SU-DHL-6 (cell line): ENCODE measurements at regions not wholly inside any gene's neighbourhood (a gene's known extent, or its start where the extent isn't known, plus 50 kb on each side); places are given as distances from the start of the nearest gene placed in this dataset.

Experiments
- H2AFZ ChIP-seq: fragments of 200-600 bp; sonication (generic); 2 replicates; pipeline ENCODE4 v1.6.1; 2014; ENCODE audit warnings: low read depth, mild to moderate bottlenecking, moderate library complexity, mixed read lengths, antibody characterized with exemption, low read length; ENCODE audit not compliant: severe bottlenecking
- H3F3A ChIP-seq: fragments of 200-600 bp; shearing (Covaris generic); 2 replicates; pipeline ENCODE4 v1.6.0; 2016; ENCODE audit warnings: antibody characterized with exemption, mild to moderate bottlenecking; ENCODE audit not compliant: insufficient read depth
- H3K27ac ChIP-seq: fragments of 200-600 bp; sonication (generic); 2 replicates; pipeline ENCODE4 v1.5.1; 2016; ENCODE audit warnings: low read depth, mild to moderate bottlenecking, low read length, moderate library complexity, mixed read lengths
- H3K27me3 ChIP-seq: fragments of 200-600 bp; sonication (generic), shearing (Covaris generic); 2 replicates; pipeline ENCODE4 v1.6.0; 2014; ENCODE audit warnings: mild to moderate bottlenecking, low read length
- H3K36me3 ChIP-seq: fragments of 200-600 bp; sonication (generic); 2 replicates; pipeline ENCODE4 v1.6.1; 2014; ENCODE audit warnings: mild to moderate bottlenecking, low read length, mixed read lengths
- H3K4me2 ChIP-seq: fragments of 300-600, 200-600 bp; shearing (Covaris generic), sonication (generic); 2 replicates; pipeline ENCODE4 v1.6.0; 2014; ENCODE audit warnings: low read length, low read depth, mild to moderate bottlenecking; ENCODE audit not compliant: poor library complexity, severe bottlenecking
- H3K4me3 ChIP-seq: fragments of 200-600 bp; sonication (generic); 2 replicates; pipeline ENCODE4 v1.5.1; 2014; ENCODE audit warnings: antibody characterized with exemption, low read length, mild to moderate bottlenecking, mixed read lengths; ENCODE audit not compliant: insufficient read depth, poor library complexity, severe bottlenecking
- H3K79me2 ChIP-seq: fragments of 200-600 bp; sonication (generic); 2 replicates; pipeline ENCODE4 v1.6.1; 2014; ENCODE audit warnings: mild to moderate bottlenecking, low read length, moderate library complexity; ENCODE audit not compliant: insufficient read depth
- H3K9ac ChIP-seq: fragments of 200-600 bp; sonication (generic); 2 replicates; pipeline ENCODE4 v1.7.0; 2014; ENCODE audit warnings: mild to moderate bottlenecking, low read length
- H3K9me2 ChIP-seq: fragments of 200-600 bp; sonication (generic); replicated peaks from 2 replicates; pipeline ENCODE4 v1.6.1; 2014; ENCODE audit warnings: low read length; ENCODE audit not compliant: insufficient read depth
- H3K9me3 ChIP-seq: fragments of 200-600 bp; sonication (generic); 2 replicates; pipeline ENCODE4 v1.6.1; 2014; ENCODE audit warnings: low read length, mixed read lengths; ENCODE audit not compliant: insufficient read depth
- H4K20me1 ChIP-seq: fragments of 200-600 bp; sonication (generic); 2 replicates; pipeline ENCODE4 v1.6.1; 2014; ENCODE audit warnings: low read depth, mild to moderate bottlenecking, antibody characterized with exemption, low read length, moderate library complexity, mixed read lengths
- CTCF ChIP-seq: fragments of 200-600 bp; sonication (generic); IDR thresholded peaks from one replicate; pipeline ENCODE4 v1.5.1; 2017; ENCODE audit warnings: antibody characterized with exemption, mild to moderate bottlenecking, low read length, moderate library complexity; ENCODE audit not compliant: insufficient read depth, poor library complexity, severe bottlenecking
- EZH2phosphoT487 ChIP-seq: fragments of 200-600 bp; sonication (generic), shearing (Covaris generic); conservative IDR thresholded peaks from 2 replicates; pipeline ENCODE4 v1.6.1; 2018; ENCODE audit warnings: mild to moderate bottlenecking, antibody characterized with exemption, low read length, moderate library complexity, mixed read lengths

- TF ChIP-seq EZH2phosphoT487: no peak
- no peak for TF ChIP-seq CTCF
- no peak overlapping the region for H3K4me2 ChIP-seq
- no peaks in the 10 kb centered on the region for H4K20me1 ChIP-seq
- H3K9ac ChIP-seq: no peak overlapping the region
- H3K4me3 ChIP-seq: no peak overlapping the region
- H3K9me2 ChIP-seq: no peaks in the 10 kb centered on the region
- no peak overlapping the region for H3K27ac ChIP-seq
- H3K36me3 ChIP-seq: no peaks in the 10 kb centered on the region
- H3K9me3 ChIP-seq: peaks cover 11% of the 10 kb centered on the region; the same call in 1 of the 2 replicates
- H3K79me2 ChIP-seq: no peaks in the 10 kb centered on the region
- H3K27me3 ChIP-seq: no peaks in the 10 kb centered on the region
- H2AFZ ChIP-seq: no peak overlapping the region
- H3F3A ChIP-seq: no peaks in the 10 kb centered on the region
Measured at GRCh38 chr7:131849472-131849871, 293.0 kb upstream of the PODXL start.

GRCh38 chr7:131848033-131848432, 291.6 kb upstream of the PODXL start:
- H3F3A ChIP-seq: no peaks in the 10 kb centered on the region
- no peak overlapping the region for H3K4me2 ChIP-seq
- no peaks in the 10 kb centered on the region for H3K9me3 ChIP-seq
- no peaks in the 10 kb centered on the region for H3K27me3 ChIP-seq
- H3K36me3 ChIP-seq: no peaks in the 10 kb centered on the region
- H3K27ac ChIP-seq: no peak overlapping the region
- no peak overlapping the region for H2AFZ ChIP-seq
- no peaks in the 10 kb centered on the region for H3K9me2 ChIP-seq
- H3K9ac ChIP-seq: no peak overlapping the region
- H3K4me3 ChIP-seq: no peak overlapping the region
- H4K20me1 ChIP-seq: no peaks in the 10 kb centered on the region
- TF ChIP-seq EZH2phosphoT487: no peak
- no peak for TF ChIP-seq CTCF
- no peaks in the 10 kb centered on the region for H3K79me2 ChIP-seq

- H3K79me2 ChIP-seq: no peaks in the 10 kb centered on the region
- H3K9me2 ChIP-seq: no peaks in the 10 kb centered on the region
- H3K4me3 ChIP-seq: no peak overlapping the region
- no peaks in the 10 kb centered on the region for H3F3A ChIP-seq
- H2AFZ ChIP-seq: no peak overlapping the region
- no peak for TF ChIP-seq CTCF
- TF ChIP-seq EZH2phosphoT487: no peak
- H3K4me2 ChIP-seq: no peak overlapping the region
- H3K9ac ChIP-seq: no peak overlapping the region
- no peaks in the 10 kb centered on the region for H3K36me3 ChIP-seq
- no peaks in the 10 kb centered on the region for H4K20me1 ChIP-seq
- no peaks in the 10 kb centered on the region for H3K27me3 ChIP-seq
- H3K9me3 ChIP-seq: no peaks in the 10 kb centered on the region
- no peak overlapping the region for H3K27ac ChIP-seq
Measured at GRCh38 chr7:131845573-131846314, 289.3 kb upstream of the PODXL start.
